WTC11 (cell line): ENCODE measurements at regions not wholly inside any gene's neighbourhood (a gene's known extent, or its start where the extent isn't known, plus 50 kb on each side); places are given as distances from the start of the nearest gene placed in this dataset.

Experiments
- ATAC-seq: fragments of 200-7000 bp; cut with Tn5 transposase; 2 replicates; pipeline ENCODE4 v1.10.0; 2021; ENCODE audit warnings: mild to moderate bottlenecking, moderate library complexity
- CTCF ChIA-PET: fragments of 300-600 bp; sonication (Branson Sonifier 250); formaldehyde crosslinking; loops from one replicate; lab custom pipeline; 2021; ENCODE audit warnings: antibody characterized with exemption; lab: Charles Lee
- POLR2A ChIA-PET: fragments of 350-600 bp; sonication (Branson Sonifier 250); formaldehyde crosslinking; loops from one replicate; lab custom pipeline; 2021; ENCODE audit warnings: antibody characterized with exemption; lab: Charles Lee
- DNase-seq: peaks from one replicate; pipeline ENCODE4 v3.0.0; 2021; ENCODE audit warnings: low spot score
- H3K27ac Mint-ChIP-seq: 2 replicates; pipeline ENCODE4 v1.8.0; 2021; ENCODE audit warnings: mixed read lengths
- H3K27me3 Mint-ChIP-seq: 2 replicates; pipeline ENCODE4 v1.8.0; 2021; ENCODE audit warnings: low read depth, mild to moderate bottlenecking, moderate library complexity, mixed read lengths
- H3K36me3 Mint-ChIP-seq: 2 replicates; pipeline ENCODE4 v1.8.0; 2021; ENCODE audit warnings: mixed read lengths
- H3K4me1 Mint-ChIP-seq: 2 replicates; pipeline ENCODE4 v1.8.0; 2022; ENCODE audit warnings: mixed read lengths
- H3K4me3 Mint-ChIP-seq: 2 replicates; pipeline ENCODE4 v1.8.0; 2021; ENCODE audit warnings: mild to moderate bottlenecking, moderate library complexity, mixed read lengths
- H3K9me3 Mint-ChIP-seq: 2 replicates; pipeline ENCODE4 v1.8.0; 2021; ENCODE audit warnings: mixed read lengths
- CBFB ChIP-seq: sonication (generic); formaldehyde crosslinking; IDR thresholded peaks from 2 replicates; pipeline ENCODE4 v1.8.1; 2022; ENCODE audit warnings: mild to moderate bottlenecking, low read depth, missing genetic modification reagents
- EMX1 ChIP-seq: fragments of 250-450 bp; sonication (Bioruptor Pico); IDR thresholded peaks from 2 replicates; pipeline ENCODE4 v1.8.0; 2021; ENCODE audit warnings: mild to moderate bottlenecking
- FOXK1 ChIP-seq: sonication (generic); formaldehyde crosslinking; IDR thresholded peaks from 2 replicates; pipeline ENCODE4 v1.8.0; 2022; ENCODE audit warnings: mild to moderate bottlenecking, moderate library complexity, missing genetic modification reagents
- GRHL2 ChIP-seq: fragments of 250-450 bp; sonication (Bioruptor Pico); IDR thresholded peaks from 2 replicates; pipeline ENCODE4 v1.8.0; 2022; ENCODE audit warnings: mild to moderate bottlenecking, moderate library complexity; ENCODE audit not compliant: insufficient replicate concordance, severe bottlenecking
- HMGA2 ChIP-seq: fragments of 250-450 bp; sonication (Bioruptor Pico); IDR thresholded peaks from 2 replicates; pipeline ENCODE4 v1.4.0; 2021; ENCODE audit warnings: mild to moderate bottlenecking, moderate library complexity
- MXD4 ChIP-seq: fragments of 250-450 bp; sonication (Bioruptor Pico); IDR thresholded peaks from 2 replicates; pipeline ENCODE4 v1.8.0; 2021; ENCODE audit warnings: mild to moderate bottlenecking, moderate library complexity, borderline replicate concordance
- NFATC4 ChIP-seq: fragments of 250-450 bp; sonication (Bioruptor Pico); IDR thresholded peaks from 2 replicates; pipeline ENCODE4 v1.9.0; 2021; ENCODE audit warnings: mild to moderate bottlenecking
- NR3C1 ChIP-seq: sonication (generic); formaldehyde crosslinking; conservative IDR thresholded peaks from 2 replicates; pipeline ENCODE4 v1.8.1; 2023; ENCODE audit warnings: low read depth, mild to moderate bottlenecking, missing genetic modification reagents
- SOX15 ChIP-seq: fragments of 250-450 bp; sonication (Bioruptor Pico); IDR thresholded peaks from 2 replicates; pipeline ENCODE4 v1.9.0; 2021; ENCODE audit warnings: mild to moderate bottlenecking
- SP1 ChIP-seq: sonication (generic); formaldehyde crosslinking; conservative IDR thresholded peaks from 2 replicates; pipeline ENCODE4 v1.8.1; 2022; ENCODE audit warnings: missing genetic modification reagents
- TCF7 ChIP-seq: sonication (generic); formaldehyde crosslinking; IDR thresholded peaks from 2 replicates; pipeline ENCODE4 v1.8.0; 2022; ENCODE audit warnings: mild to moderate bottlenecking, low read depth, missing genetic modification reagents, moderate library complexity
- ZBTB21 ChIP-seq: sonication (generic); formaldehyde crosslinking; IDR thresholded peaks from 2 replicates; pipeline ENCODE4 v1.8.1; 2023; ENCODE audit warnings: mild to moderate bottlenecking, missing genetic modification reagents, borderline replicate concordance
- ZNF219 ChIP-seq: sonication (generic); formaldehyde crosslinking; IDR thresholded peaks from 2 replicates; pipeline ENCODE4 v1.8.0; 2023; ENCODE audit warnings: missing genetic modification reagents, mild to moderate bottlenecking, borderline replicate concordance
- ZNF671 ChIP-seq: fragments of 250-450 bp; sonication (Bioruptor Pico); IDR thresholded peaks from 2 replicates; pipeline ENCODE4 v1.8.0; 2021; ENCODE audit warnings: mild to moderate bottlenecking
- TF ChIP-seq, protein P1 (sequence below): fragments of 250-450 bp; sonication (Bioruptor Pico); IDR thresholded peaks from 2 replicates; pipeline ENCODE4 v1.9.0; 2021; ENCODE audit warnings: mild to moderate bottlenecking, borderline replicate concordance
- TF ChIP-seq, protein P2 (sequence below): fragments of 250-450 bp; sonication (Bioruptor Pico); IDR thresholded peaks from 2 replicates; pipeline ENCODE4 v2.1.2; 2022; ENCODE audit warnings: mild to moderate bottlenecking, moderate library complexity
- TF ChIP-seq, protein P3 (sequence below): sonication (generic); formaldehyde crosslinking; IDR thresholded peaks from 2 replicates; pipeline ENCODE4 v1.8.0; 2022; ENCODE audit warnings: mild to moderate bottlenecking, missing genetic modification reagents
- TF ChIP-seq, protein P4 (sequence below): sonication (generic); formaldehyde crosslinking; IDR thresholded peaks from 2 replicates; pipeline ENCODE4 v1.8.1; 2022; ENCODE audit warnings: low read depth, mild to moderate bottlenecking, moderate library complexity, missing genetic modification reagents, borderline replicate concordance
- TF ChIP-seq, protein P5 (sequence below): sonication (generic); formaldehyde crosslinking; IDR thresholded peaks from 2 replicates; pipeline ENCODE4 v1.8.0; 2022; ENCODE audit warnings: missing genetic modification reagents

DNA sequence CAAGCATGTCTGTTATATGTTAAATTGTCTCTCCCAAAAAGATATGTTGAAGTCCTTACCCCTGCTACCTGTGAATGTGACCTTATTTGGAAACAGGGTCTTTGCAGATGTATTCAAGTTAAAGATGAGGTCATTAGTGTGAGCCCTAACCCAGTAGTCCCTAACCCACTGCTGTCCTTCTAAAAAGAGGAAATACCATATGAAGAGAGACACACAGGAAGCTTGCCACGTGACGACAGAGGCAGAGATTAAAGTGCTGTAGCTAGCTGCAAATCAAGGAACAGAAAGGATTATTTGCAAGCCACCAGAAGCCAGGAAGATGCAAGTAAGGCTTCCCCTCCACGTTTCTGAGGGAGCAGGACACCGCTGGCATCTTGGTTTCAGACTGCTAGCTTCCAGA is 150.1 kb downstream of the HNRNPD start (continued):
- TF ChIP-seq, protein P1, sequence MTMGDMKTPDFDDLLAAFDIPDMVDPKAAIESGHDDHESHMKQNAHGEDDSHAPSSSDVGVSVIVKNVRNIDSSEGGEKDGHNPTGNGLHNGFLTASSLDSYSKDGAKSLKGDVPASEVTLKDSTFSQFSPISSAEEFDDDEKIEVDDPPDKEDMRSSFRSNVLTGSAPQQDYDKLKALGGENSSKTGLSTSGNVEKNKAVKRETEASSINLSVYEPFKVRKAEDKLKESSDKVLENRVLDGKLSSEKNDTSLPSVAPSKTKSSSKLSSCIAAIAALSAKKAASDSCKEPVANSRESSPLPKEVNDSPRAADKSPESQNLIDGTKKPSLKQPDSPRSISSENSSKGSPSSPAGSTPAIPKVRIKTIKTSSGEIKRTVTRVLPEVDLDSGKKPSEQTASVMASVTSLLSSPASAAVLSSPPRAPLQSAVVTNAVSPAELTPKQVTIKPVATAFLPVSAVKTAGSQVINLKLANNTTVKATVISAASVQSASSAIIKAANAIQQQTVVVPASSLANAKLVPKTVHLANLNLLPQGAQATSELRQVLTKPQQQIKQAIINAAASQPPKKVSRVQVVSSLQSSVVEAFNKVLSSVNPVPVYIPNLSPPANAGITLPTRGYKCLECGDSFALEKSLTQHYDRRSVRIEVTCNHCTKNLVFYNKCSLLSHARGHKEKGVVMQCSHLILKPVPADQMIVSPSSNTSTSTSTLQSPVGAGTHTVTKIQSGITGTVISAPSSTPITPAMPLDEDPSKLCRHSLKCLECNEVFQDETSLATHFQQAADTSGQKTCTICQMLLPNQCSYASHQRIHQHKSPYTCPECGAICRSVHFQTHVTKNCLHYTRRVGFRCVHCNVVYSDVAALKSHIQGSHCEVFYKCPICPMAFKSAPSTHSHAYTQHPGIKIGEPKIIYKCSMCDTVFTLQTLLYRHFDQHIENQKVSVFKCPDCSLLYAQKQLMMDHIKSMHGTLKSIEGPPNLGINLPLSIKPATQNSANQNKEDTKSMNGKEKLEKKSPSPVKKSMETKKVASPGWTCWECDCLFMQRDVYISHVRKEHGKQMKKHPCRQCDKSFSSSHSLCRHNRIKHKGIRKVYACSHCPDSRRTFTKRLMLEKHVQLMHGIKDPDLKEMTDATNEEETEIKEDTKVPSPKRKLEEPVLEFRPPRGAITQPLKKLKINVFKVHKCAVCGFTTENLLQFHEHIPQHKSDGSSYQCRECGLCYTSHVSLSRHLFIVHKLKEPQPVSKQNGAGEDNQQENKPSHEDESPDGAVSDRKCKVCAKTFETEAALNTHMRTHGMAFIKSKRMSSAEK (CRISPR knock-in tag) = no peak
- TF ChIP-seq NR3C1 (CRISPR knock-in tag) = no peak

DNA sequence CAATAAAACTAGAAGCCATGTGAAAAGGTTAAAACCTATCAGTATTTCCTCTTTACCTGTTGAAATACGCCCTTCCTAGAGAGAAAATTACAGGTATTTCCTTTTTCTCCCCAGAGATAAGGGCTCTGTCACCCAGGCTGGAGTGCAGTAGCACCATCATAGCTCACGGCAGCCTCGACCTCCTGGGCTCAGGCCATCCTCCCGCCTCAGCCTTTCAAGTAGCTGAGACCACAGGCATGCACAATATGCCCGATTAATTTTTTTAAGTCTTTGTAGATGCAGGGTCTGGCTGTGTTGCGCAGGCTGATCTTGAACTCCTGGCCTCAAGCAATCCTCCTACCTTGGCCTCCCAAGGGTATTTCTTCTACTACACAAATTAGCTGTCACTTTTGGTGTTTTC is 154.4 kb downstream of the HNRNPD start:
- CTCF ChIA-PET = interaction anchor here (1.1 to 4.1 kb wide), 2 partner anchors 49 to 66 kb away, joined by 5 to 18 read pairs; no protein-coding TSS in a partner anchor

DNA sequence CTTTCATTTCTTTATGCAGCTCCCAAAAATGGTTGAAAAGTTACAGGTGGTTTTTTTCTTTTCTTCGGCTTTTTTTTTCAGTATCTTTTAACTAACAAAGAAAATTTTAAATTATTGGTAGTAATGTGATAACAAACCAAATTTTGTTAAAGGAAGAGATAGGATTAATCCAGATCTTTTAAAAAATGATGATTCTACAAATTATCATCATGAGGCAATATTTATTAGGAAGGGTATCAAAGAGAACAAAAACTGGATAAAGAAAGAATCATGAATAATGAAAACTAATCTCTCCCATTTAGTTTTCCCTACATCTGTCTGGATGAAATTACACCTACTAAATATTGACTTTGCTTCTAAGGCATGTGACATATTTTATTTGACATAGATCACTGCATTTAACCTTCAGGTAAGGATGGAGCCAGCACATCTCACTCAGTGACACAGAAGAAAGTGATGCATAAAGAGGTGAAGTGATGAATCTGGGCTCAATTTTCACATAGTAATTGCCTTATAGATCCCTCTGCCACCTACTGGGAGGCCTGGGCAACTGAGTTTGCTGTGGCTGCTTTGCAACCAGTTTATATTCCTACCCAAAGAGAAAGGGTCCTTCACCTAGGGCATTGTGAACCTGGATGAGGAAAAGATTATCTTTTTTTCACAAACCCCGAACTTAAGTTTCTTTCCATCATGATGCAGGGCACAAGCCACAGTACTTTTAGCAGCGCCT is 155.6 kb downstream of the HNRNPD start:
- no peak for DNase-seq

More for the DNA sequence above, 154.4 kb downstream of the HNRNPD start:
- Mint-ChIP-seq H3K9me3 (peaks cover 11% of the 10 kb centered on the region), H3K4me1 (peaks cover 6% of the 10 kb centered on the region), H3K27me3 (peaks cover 15% of the 10 kb centered on the region), H3K27ac (no peak overlapping the region), H3K36me3 (no peaks in the 10 kb centered on the region), H3K4me3 (no peak overlapping the region)
- TF ChIP-seq NFATC4 (no peak), SP1 (CRISPR knock-in tag) (no peak), ZBTB21 (no peak), ZNF671 (CRISPR knock-in tag) (no peak), TCF7 (no peak), FOXK1 (CRISPR knock-in tag) (no peak), GRHL2 (no peak), SOX15 (CRISPR knock-in tag) (no peak)
- TF ChIP-seq, protein P2, sequence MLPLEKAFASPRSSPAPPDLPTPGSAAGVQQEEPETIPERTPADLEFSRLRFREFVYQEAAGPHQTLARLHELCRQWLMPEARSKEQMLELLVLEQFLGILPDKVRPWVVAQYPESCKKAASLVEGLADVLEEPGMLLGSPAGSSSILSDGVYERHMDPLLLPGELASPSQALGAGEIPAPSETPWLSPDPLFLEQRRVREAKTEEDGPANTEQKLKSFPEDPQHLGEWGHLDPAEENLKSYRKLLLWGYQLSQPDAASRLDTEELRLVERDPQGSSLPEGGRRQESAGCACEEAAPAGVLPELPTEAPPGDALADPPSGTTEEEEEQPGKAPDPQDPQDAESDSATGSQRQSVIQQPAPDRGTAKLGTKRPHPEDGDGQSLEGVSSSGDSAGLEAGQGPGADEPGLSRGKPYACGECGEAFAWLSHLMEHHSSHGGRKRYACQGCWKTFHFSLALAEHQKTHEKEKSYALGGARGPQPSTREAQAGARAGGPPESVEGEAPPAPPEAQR (CRISPR knock-in tag) = no peak
- DNase-seq = no peak
- POLR2A ChIA-PET = no interaction called here
- ATAC-seq = no peak

More for the DNA sequence above, 155.6 kb downstream of the HNRNPD start:
- POLR2A ChIA-PET = no interaction called here
- no peaks in the 10 kb centered on the region for H3K36me3 Mint-ChIP-seq
- TF ChIP-seq, protein P3, sequence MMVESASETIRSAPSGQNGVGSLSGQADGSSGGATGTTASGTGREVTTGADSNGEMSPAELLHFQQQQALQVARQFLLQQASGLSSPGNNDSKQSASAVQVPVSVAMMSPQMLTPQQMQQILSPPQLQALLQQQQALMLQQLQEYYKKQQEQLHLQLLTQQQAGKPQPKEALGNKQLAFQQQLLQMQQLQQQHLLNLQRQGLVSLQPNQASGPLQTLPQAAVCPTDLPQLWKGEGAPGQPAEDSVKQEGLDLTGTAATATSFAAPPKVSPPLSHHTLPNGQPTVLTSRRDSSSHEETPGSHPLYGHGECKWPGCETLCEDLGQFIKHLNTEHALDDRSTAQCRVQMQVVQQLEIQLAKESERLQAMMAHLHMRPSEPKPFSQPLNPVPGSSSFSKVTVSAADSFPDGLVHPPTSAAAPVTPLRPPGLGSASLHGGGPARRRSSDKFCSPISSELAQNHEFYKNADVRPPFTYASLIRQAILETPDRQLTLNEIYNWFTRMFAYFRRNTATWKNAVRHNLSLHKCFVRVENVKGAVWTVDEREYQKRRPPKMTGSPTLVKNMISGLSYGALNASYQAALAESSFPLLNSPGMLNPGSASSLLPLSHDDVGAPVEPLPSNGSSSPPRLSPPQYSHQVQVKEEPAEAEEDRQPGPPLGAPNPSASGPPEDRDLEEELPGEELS (CRISPR knock-in tag) = no peak
- TF ChIP-seq ZNF219 (CRISPR knock-in tag) (no peak), EMX1 (CRISPR knock-in tag) (no peak), MXD4 (CRISPR knock-in tag) (no peak), HMGA2 (CRISPR knock-in tag) (no peak), CBFB (CRISPR knock-in tag) (no peak)
- TF ChIP-seq, protein P4, sequence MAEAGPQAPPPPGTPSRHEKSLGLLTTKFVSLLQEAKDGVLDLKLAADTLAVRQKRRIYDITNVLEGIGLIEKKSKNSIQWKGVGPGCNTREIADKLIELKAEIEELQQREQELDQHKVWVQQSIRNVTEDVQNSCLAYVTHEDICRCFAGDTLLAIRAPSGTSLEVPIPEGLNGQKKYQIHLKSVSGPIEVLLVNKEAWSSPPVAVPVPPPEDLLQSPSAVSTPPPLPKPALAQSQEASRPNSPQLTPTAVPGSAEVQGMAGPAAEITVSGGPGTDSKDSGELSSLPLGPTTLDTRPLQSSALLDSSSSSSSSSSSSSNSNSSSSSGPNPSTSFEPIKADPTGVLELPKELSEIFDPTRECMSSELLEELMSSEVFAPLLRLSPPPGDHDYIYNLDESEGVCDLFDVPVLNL = no peak
- TF ChIP-seq, protein P5, sequence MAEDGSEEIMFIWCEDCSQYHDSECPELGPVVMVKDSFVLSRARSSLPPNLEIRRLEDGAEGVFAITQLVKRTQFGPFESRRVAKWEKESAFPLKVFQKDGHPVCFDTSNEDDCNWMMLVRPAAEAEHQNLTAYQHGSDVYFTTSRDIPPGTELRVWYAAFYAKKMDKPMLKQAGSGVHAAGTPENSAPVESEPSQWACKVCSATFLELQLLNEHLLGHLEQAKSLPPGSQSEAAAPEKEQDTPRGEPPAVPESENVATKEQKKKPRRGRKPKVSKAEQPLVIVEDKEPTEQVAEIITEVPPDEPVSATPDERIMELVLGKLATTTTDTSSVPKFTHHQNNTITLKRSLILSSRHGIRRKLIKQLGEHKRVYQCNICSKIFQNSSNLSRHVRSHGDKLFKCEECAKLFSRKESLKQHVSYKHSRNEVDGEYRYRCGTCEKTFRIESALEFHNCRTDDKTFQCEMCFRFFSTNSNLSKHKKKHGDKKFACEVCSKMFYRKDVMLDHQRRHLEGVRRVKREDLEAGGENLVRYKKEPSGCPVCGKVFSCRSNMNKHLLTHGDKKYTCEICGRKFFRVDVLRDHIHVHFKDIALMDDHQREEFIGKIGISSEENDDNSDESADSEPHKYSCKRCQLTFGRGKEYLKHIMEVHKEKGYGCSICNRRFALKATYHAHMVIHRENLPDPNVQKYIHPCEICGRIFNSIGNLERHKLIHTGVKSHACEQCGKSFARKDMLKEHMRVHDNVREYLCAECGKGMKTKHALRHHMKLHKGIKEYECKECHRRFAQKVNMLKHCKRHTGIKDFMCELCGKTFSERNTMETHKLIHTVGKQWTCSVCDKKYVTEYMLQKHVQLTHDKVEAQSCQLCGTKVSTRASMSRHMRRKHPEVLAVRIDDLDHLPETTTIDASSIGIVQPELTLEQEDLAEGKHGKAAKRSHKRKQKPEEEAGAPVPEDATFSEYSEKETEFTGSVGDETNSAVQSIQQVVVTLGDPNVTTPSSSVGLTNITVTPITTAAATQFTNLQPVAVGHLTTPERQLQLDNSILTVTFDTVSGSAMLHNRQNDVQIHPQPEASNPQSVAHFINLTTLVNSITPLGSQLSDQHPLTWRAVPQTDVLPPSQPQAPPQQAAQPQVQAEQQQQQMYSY (CRISPR knock-in tag) = no peak
- no peaks in the 10 kb centered on the region for H3K4me1 Mint-ChIP-seq
- CTCF ChIA-PET = interaction anchor here (1.0 to 4.1 kb wide), 3 partner anchors 50 to 67 kb away, joined by 4 to 18 read pairs (median 5); no protein-coding TSS in a partner anchor
- peaks cover 11% of the 10 kb centered on the region for H3K9me3 Mint-ChIP-seq
- no peak overlapping the region for H3K4me3 Mint-ChIP-seq
- H3K27me3 Mint-ChIP-seq = peaks cover 23% of the 10 kb centered on the region
- no peak overlapping the region for H3K27ac Mint-ChIP-seq
- ATAC-seq = peak; percentile 48
